GM18951 (cell line): ENCODE measurements at regions not wholly inside any gene's neighbourhood (a gene's known extent, or its start where the extent isn't known, plus 50 kb on each side); places are given as distances from the start of the nearest gene placed in this dataset.
"Not testable (repeated sequence)": the region's sequence is repeated elsewhere in the genome, so short reads cannot be mapped to it uniquely, and the experiment has no call there.

Source experiments
- POLR2A ChIP-seq: IDR thresholded peaks from 4 replicates; pipeline ENCODE4 v1.6.1; 2011; ENCODE audit warnings: mild to moderate bottlenecking; ENCODE audit not compliant: insufficient read length, insufficient read depth; ENCODE audit errors: extremely low read depth
- in situ Hi-C: fragments of 300-500 bp; cut with MboI; formaldehyde crosslinking; loops from one replicate; pipeline ENCODE4 v1.12.0; 2022; ENCODE audit warnings: low sequenced_read_pairs, mixed read lengths, inconsistent platforms; ENCODE audit not compliant: unreplicated experiment

DNA sequence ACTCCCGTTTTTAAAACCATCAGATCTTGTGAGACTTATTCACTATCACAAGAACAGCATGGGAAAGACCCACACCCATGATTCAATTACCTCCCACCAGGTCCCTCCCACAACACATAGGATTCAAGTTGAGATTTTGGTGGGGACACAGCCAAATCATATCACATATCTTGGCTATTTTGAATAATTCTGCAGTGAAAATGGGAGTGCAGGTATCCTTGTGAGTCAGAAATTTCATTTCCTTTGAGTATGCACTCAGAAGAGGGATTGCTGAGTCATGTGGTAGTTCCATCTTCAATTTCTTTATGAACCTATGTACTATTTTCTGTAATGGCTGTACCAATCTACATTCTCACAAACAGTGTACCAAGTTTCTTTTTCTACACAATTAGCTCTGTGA, 125.8 kb downstream of the ANKRD7 start:
- in situ Hi-C loops, result loop anchor here (10.0 kb wide), 1 partner anchor 835 kb away; no protein-coding TSS in a partner anchor
- no peak for TF ChIP-seq POLR2A

DNA sequence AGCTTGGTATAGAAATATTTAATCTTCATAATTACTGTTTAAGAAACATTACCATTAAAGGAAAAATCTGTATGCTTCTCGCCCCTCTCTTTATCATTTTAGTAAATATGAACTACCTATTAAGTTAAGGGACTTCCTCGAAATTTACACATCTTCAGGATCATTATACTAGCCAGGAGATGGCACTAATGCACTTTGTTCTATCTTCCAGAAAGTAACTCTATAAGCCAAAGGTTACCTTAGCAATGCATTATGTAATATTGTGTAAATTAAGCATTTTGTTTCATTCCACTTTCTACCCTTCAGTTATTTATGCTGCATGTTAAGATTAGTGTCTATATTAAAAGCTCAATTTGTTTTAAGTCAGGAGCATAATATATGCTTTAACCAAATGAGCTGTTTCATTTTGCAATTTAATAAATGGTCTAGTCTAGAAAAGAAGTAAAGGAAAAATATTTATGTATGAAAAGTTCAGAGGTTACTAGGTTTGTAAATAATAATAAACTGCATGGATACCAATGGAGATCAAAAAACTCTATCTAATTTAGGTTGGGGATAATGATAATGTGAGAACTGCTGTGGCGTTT, 128.5 kb downstream of the ANKRD7 start:
- in situ Hi-C loops, result loop anchor here (10.0 kb wide), 1 partner anchor 832 kb away; no protein-coding TSS in a partner anchor
- TF ChIP-seq POLR2A, result no peak

DNA sequence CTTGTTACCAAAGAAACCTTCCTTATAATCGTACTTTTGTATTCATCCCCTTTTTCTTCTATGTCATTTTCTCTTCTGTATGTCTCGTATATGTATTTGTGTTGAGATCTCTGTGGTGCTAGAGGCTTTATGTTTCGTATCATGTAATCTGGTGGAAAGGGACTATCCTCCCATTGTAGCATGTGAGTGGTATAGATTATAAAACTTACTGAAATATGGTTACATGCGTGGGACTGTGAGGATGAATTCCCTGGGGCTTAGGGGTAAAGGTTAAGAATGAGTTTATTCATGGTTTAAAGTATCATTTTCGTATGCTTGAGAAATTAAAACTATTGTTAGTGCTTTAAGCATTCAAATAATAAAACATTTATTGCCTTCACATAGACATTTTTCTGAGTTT, 141.9 kb downstream of the ANKRD7 start:
- TF ChIP-seq POLR2A, result no peak
- in situ Hi-C loops, result no loop called here

DNA sequence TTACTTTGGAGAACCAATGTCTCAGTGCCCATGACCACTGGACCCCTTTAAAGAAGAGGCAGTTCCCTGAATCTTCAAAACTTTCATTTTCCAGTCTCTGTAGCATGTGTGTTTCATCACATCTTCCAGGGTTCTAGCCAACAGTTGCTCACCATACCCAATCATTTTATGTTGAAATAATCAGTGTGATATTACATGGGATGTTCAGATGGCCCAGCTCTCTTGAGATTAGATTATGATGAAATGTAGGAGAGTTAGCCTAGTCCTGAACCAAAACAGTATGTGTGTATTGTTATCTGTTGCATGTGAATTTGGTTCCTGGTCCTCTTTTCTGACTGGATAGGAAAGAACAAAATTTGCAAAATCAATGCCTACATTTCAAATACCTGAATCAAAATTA, 144.5 kb downstream of the ANKRD7 start:
- in situ Hi-C loops, result no loop called here
- no peak for TF ChIP-seq POLR2A

DNA sequence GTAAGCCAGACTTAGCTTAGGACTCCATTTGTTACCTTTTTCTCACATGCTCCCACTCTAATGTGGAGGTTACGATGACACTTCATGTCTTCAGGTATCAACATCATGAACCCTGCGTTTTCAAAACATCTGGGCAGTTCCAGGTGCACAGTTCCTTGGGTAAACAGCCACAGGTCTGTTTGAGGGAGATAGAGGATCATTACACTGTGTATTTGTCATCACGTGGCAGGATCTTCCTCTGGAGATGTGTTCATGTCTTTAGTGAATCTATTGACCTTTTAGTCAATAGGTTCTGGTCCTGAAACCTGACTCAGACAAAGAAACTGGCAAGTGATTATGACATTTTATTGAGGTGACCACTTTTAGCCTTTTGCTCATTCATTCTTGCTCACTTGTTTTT, 145.5 kb downstream of the ANKRD7 start:
- in situ Hi-C loops, result no loop called here
- TF ChIP-seq POLR2A, result no peak

DNA sequence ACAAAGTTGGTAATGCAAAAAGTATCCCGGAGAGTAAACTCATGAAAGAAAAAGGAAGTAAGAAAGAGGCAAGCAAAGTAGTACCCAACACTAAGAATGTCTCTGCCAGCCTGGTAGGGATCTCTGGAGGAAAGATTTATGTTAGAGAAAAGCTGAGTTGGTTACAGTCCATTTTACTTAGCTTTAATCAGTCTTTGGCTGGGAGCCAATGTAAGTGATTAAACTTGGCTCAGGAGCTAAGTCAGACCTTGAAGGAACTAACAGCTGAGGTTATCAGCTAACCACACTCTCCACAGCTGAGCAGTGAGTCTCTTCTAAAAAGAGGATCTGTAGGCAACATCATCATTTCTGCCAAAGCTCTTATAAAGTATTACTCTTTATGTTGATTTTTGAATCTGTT, 148.0 kb downstream of the ANKRD7 start:
- in situ Hi-C loops, result no loop called here
- no peak for TF ChIP-seq POLR2A

DNA sequence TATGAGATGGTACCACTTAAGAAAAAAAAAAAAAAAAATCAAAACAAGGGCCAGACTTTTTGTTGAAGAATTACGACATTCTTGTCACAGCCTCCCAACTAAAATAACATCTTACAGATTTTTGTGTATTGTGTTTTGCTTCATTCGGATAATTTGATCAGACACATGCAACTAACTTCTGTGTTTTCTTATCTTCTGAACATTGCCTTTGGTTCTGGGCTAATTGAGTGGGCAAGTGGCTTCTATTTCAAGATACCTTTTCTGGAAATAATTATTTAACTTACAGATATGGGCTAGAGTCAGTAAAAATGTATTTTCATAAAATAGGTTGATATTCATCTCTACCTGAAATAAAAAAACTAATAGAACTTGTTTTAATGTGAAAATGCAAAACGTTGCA, 165.1 kb downstream of the ANKRD7 start:
- in situ Hi-C loops, result no loop called here
- no peak for TF ChIP-seq POLR2A

DNA sequence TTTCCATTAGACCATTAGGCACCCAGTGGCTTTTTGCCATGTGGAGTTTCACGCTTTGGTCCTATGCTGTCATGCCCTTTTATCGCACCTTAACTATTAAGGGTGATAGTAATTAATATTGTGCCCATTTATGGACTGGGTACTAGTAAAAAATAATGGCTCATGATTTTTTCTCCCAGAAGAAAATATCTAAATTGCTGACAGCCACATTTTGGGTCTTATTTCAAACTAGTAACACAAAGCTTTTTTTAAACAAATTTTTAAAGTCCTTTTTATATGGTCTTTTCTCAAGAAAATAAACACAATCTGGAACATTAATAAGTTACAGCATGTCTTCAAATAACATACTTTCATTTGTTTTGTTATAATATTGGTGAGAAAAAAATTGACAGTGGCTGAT, 179.7 kb downstream of the ANKRD7 start:
- in situ Hi-C loops, result no loop called here
- no peak for TF ChIP-seq POLR2A

DNA sequence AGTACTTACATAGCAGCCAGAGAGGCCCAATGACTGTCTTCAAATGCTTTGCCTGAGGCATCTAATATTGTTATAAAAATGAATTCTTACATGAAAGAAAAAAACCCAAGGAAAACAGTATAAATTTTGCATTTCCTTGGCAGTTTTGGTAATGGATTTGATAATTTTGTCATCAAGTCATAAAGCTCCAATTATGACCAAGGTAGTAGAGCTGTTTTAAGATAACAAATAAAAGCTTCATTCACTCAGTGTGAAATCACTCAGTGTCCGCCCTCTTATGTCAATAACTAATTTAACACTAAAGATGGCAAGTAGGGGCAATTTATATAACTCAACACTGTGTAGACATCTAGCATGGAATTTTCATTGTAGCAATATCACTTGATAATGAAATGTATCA, 193.9 kb downstream of the ANKRD7 start:
- in situ Hi-C loops, result no loop called here

DNA sequence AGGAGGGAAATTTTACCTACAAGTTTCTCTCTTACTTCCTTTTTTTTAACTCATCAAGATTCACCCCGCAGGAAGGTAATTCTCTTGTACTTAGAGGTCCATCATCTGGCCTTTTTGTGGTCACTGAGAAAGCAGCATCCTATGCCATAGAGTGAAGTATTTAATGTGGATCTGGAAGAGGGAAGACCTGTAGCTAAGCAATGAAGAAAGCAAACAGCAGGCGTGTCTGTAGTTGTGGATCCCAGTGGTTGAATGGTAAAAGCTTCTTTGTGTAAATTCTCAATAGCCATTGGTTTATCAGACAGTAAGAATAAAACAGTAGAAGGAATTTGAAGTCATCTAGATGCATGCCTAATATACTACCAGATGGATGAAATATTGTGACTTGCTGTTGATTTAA, 196.4 kb downstream of the ANKRD7 start:
- in situ Hi-C loops, result no loop called here
- no peak for TF ChIP-seq POLR2A

More for the DNA sequence above, 193.9 kb downstream of the ANKRD7 start:
- TF ChIP-seq POLR2A, result no peak

DNA sequence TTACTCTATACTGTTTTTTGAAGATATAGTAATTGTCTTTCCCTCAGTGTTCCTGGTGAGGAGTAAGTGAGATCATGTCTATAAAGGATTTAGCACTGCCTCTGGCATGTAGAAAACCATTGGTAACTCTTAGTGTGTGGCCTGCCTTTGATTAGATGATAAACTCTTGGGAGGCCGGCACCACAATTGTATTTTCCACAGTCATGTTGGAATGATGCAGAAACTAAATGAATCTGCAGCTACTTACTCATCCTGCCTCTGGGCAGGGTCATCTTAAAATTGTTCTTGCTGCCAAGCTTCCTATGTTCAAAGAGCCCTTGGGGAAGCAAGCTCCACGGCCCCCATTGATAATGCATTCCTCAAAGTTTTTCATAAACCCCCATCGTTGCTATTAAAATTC, 204.6 kb downstream of the ANKRD7 start:
- in situ Hi-C loops, result no loop called here
- no peak for TF ChIP-seq POLR2A

DNA sequence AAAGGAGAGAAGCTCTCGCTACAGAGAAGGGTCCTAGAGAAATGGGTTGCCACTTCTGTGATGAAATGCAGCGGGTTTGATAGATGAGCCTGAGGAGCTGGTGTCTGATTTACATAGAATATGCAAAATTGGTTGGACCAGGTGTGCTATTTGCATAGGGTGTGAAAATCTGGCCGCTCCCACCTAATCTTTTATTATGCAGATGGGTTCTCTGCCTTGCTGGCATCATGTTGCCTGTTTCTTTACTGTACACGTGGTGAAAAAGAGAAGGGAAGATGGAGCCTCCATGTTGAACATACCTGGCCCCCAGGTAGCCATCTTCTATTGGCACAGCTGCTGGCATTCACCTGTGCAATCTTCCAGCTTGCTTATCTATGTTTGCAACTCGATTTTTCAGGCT, 212.2 kb downstream of the ANKRD7 start:
- in situ Hi-C loops, result no loop called here
- no peak for TF ChIP-seq POLR2A

DNA sequence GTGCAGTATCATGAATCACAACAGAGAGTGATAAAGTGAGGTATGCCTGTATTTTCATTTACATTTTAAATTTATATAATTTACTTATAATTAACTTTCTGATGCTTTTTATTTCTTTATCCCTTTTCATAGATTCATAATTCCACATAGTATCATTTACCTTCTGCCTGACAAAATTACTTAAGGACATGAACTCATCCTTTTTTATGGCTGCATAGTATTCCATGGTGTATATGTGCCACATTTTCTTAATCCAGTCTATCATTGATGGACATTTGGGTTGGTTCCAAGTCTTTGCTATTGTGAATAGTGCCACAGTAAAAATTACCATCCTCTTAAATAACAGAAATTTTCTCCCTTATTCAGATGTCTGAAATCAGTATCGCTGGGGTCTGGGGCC, 224.5 kb downstream of the ANKRD7 start:
- in situ Hi-C loops, result not testable (repeated sequence)

DNA sequence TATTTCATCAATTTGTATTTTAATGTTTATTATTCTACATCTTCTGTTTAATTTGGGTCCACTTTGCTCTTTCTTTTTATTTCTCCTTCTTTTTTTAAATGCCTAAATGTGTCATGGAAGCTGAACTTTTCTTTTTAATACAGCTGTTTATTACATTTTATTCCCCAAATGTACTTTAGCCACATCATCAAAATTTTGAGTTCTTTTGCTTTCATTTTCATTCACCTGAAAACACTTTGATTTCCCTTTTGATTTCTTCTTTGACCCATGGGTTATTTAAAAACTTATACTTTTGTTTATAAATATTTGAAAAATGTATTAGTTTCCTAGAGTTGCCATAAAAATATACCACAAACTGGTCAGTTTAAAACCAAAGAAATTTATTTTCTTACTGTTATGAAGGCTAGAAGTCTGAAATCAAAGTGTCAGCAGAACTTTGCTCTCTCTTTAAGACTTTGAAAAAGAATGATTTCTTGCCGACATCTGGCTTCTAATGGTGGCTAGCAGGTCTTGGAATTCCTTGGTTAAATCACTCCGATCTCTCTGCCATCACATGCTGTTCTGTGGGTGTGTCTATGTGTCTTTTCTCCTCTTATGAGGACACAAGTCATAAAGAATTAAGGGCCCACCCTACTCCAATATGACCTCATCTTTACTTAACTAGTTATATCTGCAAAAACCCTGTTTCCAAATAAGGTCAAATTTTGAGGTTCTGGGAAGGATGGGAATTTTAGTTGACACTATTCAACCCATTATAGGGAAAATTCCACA, 225.5 kb downstream of the ANKRD7 start:
- in situ Hi-C loops, result no loop called here
- no peak for TF ChIP-seq POLR2A
